ENCODE measurements at regions not wholly inside any gene's neighbourhood (a gene's known extent, or its start where the extent isn't known, plus 50 kb on each side); places are given as distances from the start of the nearest gene placed in this dataset.

DNA sequence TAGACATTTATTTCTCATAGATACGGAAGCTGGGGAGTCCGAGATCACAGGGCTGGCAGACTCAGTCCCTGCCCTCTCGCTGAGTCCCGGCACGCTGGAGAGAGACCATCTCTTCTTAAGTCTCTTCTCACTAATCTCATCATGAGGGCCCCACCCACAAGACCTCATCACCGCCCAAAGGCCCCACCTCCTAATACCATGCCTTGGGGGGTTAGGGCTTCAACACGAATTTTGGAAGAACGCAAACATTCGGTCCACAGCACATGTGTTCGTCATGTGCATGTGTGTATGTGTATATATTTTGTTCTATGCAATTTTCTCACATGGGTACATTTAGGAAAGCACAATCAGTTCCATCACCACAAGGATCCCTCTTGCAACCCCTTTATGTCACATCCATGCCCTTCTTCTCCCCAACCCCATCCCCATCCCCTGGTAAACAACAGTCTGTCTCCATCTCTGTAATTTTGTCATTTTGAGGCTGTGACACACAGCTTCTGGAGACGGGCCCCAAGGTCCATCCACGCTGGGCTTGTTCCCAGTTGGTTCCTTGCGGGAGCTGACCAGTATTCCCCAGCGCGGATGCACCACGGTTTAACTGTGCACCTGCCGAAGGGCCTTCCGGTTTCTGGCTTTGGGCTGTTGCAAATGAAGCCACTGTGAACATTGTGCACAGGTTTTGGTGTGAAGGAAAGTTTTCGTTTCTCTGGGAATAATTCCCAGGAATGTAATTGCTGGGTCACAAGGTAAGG is 317.5 kb upstream of the DIO3 start:
- in situ Hi-C loops (cut with HindIII; ENCODE audit: low pct_unique_long_range_greater_than_20kb, low sequenced_read_pairs), result no loop called here
- DNase-seq (ENCODE audit: low read depth), result no peak

DNA sequence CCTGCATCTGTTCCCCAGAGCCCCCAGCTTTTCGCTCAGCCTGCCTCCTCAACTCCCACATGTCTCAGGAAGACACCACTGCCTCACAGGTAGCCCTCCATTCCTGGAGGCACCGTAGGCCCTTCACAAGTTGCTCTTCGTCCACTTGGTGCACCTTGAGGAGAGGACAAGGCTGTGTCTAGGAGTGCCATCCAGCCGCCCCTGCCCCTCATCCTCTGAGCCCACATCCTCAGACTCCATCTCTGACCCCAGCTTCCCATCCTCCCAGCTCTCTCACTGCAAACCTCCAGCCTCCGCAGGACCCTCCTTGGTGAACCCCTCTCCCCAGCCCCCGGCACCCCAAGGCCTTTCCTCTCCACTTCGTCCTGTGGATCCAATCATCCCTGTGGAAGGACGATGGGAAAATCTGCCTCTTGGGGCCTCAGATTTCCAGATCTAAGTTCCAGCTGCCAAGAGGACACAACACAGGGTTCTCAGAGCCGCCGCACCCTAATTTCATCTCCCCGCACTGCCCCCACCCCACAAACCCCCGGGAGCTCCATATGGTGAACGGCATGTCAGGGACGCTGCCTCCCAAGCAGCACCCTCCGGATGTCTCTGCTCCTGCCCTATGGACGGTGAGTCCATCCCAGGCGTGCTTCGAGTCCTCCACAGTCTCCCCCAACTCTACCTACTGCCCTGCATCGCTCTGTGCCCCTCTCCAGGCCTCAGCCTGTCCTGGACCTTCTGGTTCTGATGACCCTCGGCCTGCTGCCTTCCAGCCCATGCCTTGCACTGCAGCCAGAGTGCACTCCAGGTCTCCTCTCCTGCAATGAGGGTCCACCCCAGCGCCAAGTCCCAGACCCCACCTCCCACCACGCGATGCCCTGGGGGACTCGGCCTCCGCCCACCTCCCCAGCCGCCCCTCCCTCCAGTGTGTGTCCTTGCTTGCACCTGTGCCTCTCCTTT is 314.1 kb upstream of the DIO3 start:
- in situ Hi-C loops (cut with HindIII; ENCODE audit: low pct_unique_long_range_greater_than_20kb, low sequenced_read_pairs), result no loop called here
- no peak for DNase-seq (ENCODE audit: low read depth)

DNA sequence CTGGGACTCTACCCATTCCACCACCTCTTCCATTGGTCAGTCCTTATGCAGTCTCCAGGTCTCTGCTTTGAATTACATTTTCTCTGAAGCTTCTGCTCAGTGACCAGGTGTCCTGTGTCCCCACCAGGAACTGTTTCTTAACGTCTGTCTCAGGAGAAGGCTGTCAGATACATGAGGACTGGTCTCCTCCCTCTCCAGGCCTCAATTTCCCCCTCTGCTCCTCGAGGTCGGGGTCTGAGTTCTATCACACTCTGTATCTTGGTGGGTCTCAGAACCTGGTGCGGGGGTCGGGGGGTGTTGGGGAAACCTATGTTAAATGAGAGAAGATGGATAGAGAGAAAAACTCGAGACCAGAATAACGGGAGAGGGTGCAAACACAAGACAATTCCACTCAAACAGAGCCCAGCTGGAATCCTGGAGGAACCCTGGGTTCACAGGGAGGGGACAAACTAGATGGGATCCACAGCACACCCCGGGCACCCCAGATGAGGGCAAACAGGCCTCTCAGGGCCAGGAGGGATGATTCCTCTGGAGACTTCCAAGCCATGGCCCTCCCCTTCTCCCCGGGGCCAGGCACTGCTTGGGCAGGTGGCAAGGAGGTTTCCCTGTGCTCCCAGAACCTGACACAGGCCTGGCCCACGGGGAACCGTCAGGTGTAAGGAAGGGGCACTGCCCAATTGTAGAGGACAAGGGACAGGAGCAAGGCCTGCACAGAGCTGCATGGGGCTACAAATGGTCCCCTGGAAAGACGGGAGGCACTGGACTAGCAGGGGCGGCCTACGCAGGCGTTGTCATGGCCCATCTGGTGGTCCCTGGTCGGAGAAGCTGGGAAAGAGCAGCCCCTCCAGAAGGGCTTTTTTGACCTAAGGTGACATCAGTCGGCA is 313.2 kb upstream of the DIO3 start:
- in situ Hi-C loops (cut with HindIII; ENCODE audit: low pct_unique_long_range_greater_than_20kb, low sequenced_read_pairs), result no loop called here

DNA sequence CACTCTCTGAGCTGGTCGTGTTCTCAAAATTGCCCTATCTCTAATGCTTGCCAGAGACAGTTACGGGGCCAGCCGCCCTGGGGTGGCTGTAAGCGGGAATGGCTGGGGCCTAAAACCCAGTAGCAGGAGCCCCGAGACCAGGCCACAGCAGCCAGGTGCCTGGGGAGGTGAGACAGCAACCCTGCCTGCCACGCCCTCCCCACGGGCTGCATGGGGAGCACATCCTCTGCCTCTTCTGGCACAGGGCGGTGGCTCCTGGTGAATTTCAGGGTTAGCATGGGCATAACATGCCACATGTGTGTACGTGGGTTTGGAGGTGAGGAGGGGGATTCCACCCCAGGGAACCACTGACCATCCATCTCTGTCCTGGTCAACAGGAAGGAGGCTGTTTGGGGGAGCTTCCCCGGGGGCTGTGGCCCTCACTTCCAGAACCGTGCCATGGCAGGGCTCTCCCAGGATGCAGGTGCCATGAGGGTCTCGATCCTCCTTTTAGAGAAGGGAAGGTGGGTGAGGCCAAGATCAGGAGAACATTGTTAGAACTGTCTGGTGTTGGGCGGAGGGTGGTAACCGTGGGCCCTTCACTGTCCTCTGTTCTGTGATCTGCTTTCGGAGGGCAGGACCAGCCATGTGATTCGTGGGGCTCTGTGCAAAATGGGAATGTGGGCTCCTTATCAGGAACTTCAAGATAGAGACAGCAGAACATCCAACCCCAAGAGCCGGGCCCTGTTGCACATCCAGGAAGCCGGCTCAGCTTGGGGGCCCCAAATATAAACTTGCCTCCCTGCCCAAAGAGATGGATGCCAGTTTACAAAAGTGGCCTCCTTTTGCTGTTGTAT is 312.2 kb upstream of the DIO3 start:
- DNase-seq (ENCODE audit: low read depth), result no peak
- in situ Hi-C loops (cut with HindIII; ENCODE audit: low pct_unique_long_range_greater_than_20kb, low sequenced_read_pairs), result no loop called here

More for the DNA sequence above, 313.2 kb upstream of the DIO3 start:
- DNase-seq (ENCODE audit: low read depth), result no peak

DNA sequence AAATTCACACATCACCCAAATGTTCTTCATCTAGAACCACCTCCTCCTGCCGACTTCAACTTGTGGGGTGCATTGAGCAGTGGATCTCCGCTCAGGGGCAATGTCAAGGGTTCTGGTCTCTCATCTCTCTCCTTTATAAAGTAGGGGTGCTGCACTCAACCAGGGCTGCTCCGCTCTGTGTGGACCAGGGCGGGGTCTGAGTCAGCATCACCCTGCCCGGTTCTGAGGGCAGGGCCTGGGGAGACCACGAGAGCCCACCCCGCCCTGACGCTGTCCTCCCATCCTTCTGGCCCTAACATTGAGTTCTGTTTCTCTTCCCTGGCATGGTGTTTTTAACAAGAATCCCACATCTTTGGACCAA is 311.6 kb upstream of the DIO3 start:
- no peak for DNase-seq (ENCODE audit: low read depth)

DNA sequence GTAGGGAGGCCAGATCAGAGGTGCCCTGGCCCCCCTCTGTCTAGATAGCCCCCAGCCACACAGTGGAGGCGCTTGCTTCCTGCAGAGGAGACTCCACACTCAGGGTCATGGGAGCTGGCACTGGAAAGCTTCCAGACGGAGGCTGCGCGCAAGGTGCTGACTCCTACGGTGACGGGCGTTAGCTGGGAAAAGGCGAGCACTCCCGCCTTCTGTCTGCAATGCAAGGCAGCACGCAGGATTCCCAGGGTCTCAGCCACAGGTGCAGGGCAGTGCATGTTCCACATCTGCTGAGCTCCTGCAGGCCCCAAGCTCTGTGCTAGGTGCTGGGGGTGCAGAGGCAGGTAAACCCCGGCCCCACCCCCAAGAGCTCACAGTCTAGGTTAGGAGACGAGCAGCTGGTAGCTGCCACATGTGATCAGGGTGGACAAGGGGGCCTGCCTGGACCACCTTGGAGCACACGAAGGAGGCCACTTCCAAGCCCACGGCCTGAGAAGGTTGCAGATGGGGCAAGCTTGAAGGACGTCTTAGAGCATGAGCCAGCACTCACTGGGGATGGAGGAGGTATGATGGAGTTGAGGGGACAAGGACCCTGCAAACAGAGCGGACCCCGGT is 310.9 kb upstream of the DIO3 start:
- in situ Hi-C loops (cut with HindIII; ENCODE audit: low pct_unique_long_range_greater_than_20kb, low sequenced_read_pairs), result no loop called here
- no peak for DNase-seq (ENCODE audit: low read depth)

More for the DNA sequence above, 311.6 kb upstream of the DIO3 start:
- in situ Hi-C loops (cut with HindIII; ENCODE audit: low pct_unique_long_range_greater_than_20kb, low sequenced_read_pairs), result no loop called here

DNA sequence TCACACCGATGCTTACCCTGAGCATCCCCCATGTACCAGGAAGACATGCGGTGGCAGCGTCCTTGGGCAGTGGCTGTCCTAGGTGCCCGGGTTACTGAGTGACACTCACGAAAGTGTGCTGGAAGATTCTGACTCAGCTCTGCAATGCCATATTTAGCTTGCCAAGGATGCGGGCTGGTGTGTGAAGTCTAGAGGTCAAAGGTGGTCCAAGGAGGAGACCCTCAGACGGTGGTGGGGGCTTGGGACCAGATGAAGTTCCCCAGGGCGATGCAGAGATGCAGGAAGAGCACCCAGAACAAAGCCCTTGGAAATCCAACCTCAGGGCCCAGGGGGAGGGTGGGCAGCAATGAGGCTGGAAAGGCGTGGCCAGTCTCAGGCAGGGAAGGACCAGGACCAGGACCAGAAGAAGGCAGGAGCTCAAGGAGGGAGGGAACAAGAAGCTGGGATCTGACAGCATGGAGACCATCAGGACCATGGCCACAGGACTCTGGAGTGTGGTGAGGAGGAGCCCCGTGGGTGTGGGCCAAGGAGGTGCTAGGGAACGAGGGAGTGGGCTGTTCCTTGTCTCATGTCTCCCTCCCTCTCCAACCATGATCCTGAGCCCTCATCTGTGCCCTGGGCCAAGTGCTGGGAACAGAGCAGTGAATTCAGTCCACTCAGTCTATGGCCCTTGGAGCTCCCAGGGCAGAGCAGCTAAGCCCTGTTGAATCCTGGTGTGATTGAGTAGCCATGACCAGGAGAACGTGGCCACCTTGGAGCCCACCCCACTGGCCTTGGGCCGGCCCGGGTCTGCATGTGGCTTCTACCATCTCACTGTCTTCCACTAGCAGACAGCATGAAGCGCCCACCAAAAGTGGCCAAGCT is 310.1 kb upstream of the DIO3 start:
- no peak for DNase-seq (ENCODE audit: low read depth)
- in situ Hi-C loops (cut with HindIII; ENCODE audit: low pct_unique_long_range_greater_than_20kb, low sequenced_read_pairs), result no loop called here

DNA sequence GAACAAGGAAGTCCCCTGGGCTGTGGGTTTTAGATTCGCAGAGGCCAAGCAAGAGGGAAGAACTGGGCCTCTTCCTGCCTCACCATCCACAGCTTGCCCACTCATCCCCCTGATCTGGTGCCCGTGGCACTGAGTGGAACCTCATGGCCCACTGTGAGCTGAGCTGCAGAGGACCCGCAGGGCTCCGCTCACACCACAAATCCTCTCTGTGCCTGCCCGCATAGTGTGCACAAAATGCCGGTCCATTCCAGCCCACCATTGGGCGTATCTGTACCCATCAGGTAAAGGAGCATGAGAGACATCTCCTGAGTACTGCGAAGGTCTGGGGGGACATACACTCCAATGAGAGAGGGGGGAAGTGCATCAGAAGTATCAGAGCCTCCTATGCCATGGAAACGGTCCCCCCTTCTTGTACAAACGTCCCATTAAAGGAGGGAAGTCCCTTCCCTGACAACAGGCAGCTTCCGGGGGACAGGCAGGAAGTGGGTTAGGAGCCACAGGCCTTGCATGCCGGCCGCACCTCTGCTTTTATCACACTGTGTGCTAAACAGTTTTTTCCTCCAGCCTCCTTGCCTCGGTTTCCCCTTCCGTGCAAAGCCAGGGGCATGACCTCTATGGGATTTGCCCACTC is 309.4 kb upstream of the DIO3 start:
- no peak for DNase-seq (ENCODE audit: low read depth)

DNA sequence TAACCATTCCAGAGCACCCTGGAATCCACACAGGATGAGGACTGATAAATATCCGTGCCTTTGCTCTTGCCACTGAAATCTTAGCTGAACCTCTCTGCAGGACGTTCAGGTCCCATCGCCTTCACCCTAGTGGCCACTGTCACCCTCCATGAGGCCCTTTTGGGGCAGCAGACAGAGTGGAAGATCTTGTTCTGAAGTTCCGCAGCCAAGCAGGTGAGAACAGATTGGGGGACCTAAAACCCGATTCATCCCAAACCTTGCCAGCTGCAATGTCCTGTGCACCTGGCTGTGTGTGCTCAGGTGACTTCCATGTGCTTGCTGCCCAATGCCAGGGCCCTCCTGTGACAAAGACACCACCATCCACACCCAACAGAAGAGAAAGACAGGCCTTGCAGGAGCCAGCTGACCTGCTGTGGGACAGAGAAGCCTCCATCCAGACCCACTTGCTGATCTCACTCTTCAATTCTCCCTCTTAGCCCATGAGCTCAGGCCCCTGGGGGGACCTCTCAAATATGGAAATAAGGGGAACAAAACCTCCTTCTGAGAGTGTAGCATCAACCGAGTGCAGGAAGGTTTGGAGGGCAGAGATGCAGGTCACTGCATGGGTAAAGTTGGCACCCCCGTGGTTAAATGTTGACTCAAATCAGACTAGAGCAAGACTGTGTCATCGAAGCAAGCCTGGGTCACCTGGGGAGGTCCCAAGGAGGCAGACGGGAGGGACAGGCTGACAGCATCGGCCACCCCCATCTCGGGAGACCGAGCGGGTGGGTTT is 308.7 kb upstream of the DIO3 start:
- in situ Hi-C loops (cut with HindIII; ENCODE audit: low pct_unique_long_range_greater_than_20kb, low sequenced_read_pairs), result no loop called here
- DNase-seq (ENCODE audit: low read depth), result no peak

More for the DNA sequence above, 309.4 kb upstream of the DIO3 start:
- in situ Hi-C loops (cut with HindIII; ENCODE audit: low pct_unique_long_range_greater_than_20kb, low sequenced_read_pairs), result no loop called here

DNA sequence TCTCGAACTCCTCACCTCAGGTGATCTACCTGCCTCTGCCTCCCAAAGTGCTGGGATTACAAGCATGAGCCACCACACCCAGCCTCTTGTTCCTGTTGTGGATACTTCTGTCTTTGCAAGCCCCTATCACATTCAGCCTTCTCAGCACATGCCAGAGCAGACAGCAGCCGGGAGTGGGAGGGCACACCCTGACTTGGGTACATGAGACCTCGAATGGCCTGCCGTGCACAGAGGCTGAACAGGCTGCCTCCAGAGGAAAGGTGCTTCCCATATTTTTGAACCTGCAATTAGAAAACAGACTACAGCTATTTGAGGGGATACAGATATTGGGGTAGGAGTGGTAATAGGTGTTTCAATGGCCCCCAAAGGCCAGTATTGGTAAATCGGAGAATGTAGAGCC is 307.3 kb upstream of the DIO3 start:
- DNase-seq (ENCODE audit: low read depth), result no peak
- in situ Hi-C loops (cut with HindIII; ENCODE audit: low pct_unique_long_range_greater_than_20kb, low sequenced_read_pairs), result no loop called here

DNA sequence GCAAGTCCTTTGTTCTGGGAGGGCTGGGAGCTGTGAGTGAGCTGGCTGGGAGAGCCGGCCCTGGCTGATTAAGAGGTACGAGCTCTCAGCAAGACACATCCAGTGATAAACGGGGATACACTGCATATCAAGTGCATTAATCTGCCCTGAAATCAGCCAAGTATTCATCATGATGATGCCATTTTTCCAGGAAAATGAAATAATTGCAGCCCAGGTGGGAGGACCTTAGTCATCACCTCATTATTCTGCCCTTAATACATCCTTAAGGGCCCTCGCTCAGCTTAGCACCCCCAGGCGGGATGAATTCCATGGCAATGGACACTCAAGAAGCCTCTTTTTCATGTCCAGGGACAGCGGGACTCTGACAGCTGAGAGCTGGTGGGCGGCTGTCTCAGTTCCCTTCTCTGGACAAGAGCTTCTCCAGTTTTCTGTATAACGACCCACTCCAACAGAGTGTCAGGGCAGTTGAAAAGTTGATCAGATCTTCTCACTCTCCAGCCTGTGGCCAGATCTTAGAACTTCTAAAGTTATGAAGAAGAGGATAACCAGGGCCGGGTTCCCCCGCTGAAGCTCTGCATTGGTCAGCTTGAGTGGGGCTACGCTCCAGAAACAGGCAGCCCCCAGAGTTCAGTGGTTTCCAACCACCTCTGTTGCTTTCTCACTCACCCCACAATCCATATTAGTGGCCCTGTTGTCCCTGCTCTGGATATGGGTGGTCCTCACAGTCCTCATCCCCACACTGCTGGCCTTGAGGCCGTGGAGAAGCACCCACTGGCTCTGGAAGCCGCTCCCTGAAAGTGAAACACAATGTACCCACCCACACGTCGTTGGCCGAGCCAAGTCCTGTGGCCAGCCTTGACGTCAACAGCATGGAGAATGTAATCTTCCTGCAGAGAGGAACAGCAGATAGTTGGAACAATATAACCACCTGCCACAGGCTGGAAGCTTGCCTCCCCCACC is 306.2 kb upstream of the DIO3 start:
- DNase-seq (ENCODE audit: low read depth), result no peak
- in situ Hi-C loops (cut with HindIII; ENCODE audit: low pct_unique_long_range_greater_than_20kb, low sequenced_read_pairs), result no loop called here

DNA sequence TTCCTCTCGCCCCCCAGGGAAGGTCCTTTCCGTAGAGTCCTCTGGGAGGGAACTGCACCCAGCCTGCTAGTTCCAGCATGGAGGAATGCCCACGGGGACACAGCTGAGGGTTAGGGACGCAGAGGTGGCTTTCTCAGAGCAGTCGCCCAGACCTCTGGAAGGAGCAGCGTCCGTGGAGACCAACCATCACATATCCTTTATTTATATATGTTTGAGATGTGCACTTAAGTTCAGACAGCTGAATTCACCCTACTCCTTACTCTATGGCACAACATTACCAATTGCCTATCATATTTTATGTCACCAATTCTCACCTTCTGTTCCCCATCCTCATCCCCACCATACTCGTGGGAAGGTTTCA is 305.6 kb upstream of the DIO3 start:
- in situ Hi-C loops (cut with HindIII; ENCODE audit: low pct_unique_long_range_greater_than_20kb, low sequenced_read_pairs), result no loop called here
- no peak for DNase-seq (ENCODE audit: low read depth)

DNA sequence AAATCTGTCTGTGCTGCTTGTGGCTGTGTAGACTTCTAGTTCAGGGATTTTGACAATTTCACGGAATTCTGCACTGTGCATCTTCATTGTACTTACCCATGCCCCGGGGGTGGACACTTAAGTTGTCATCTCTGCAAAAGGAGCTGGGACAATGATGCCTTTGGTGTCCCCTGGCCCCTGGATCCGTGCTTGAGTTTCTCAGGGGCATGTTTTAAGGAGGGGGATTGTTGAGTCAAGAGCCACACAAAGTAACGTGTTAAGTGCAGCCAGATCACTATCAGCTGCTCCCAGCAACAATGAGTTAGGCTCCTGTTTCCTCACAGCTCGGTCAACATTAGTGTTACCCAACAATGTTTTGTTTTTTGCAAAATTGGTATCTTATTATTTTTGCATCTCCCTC is 305.0 kb upstream of the DIO3 start:
- in situ Hi-C loops (cut with HindIII; ENCODE audit: low pct_unique_long_range_greater_than_20kb, low sequenced_read_pairs), result no loop called here
- no peak for DNase-seq (ENCODE audit: low read depth)

DNA sequence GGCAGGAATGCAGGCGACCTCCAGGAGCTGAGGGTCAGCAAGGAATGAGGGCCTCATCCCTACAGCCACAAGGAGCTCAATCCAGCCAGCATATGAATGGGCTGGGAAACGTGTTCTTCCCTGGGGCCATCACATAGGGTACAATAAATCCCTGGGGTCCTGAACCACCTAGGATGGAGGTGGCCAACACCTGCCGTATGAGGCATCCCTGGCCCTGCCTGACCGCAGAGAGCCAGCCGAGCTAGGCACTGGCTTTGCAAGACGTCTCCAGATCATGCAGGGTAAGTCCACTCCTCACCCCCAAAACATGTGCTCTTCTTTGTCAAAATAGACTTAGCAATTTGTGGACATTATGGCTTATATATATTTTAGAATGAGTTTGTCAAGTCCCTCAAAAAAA is 303.7 kb upstream of the DIO3 start:
- no peak for DNase-seq (ENCODE audit: low read depth)
- in situ Hi-C loops (cut with HindIII; ENCODE audit: low pct_unique_long_range_greater_than_20kb, low sequenced_read_pairs), result no loop called here

DNA sequence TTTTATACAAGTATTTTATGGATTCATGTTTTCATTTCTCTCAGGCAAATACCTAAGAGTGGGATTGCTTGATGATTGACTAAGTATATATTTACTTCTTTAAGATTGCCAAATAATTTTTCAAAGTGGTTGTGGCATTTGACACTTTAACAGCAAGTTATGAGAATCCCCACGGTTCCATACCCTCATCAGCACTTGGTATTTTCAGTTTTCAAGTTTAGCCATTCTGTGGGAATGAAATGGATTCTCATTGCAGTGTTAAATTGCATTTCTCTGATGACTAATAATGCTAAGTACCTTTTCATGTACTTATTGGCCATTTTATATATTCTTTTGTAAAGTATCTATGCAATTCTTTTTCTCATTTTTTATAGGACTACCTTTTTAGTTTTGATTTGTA is 301.5 kb upstream of the DIO3 start:
- in situ Hi-C loops (cut with HindIII; ENCODE audit: low pct_unique_long_range_greater_than_20kb, low sequenced_read_pairs), result no loop called here
- DNase-seq (ENCODE audit: low read depth), result no peak

All from Caki2 (cell line).